Calu3 (cell line): ENCODE measurements at regions not wholly inside any gene's neighbourhood (a gene's known extent, or its start where the extent isn't known, plus 50 kb on each side); places are given as distances from the start of the nearest gene placed in this dataset.

Source experiments
- BruUV-seq: library from RNA; stranded (reverse); fragments of 400-500 nt; replicated peaks from 2 replicates; lab custom pipeline; 2021; lab: Mats Ljungman, UMichigan
- CTCF ChIA-PET: fragments of 300-600 bp; sonication (Branson Sonifier 250); formaldehyde crosslinking; loops from one replicate; lab custom pipeline; 2022; ENCODE audit warnings: antibody characterized with exemption; lab: Charles Lee
- DNase-seq: peaks from one replicate; pipeline ENCODE4 v3.0.0; 2022
- H3K27ac Mint-ChIP-seq: one replicate; pipeline ENCODE4 v1.8.0; 2022; ENCODE audit warnings: mixed read lengths; ENCODE audit not compliant: unreplicated experiment
- H3K27me3 Mint-ChIP-seq: one replicate; pipeline ENCODE4 v1.8.0; 2022; ENCODE audit warnings: mixed read lengths; ENCODE audit not compliant: unreplicated experiment
- H3K36me3 Mint-ChIP-seq: one replicate; pipeline ENCODE4 v1.8.0; 2022; ENCODE audit warnings: mild to moderate bottlenecking, moderate library complexity, mixed read lengths; ENCODE audit not compliant: insufficient read depth, unreplicated experiment
- H3K4me1 Mint-ChIP-seq: one replicate; pipeline ENCODE4 v1.8.0; 2022; ENCODE audit warnings: mild to moderate bottlenecking, low read depth, mixed read lengths; ENCODE audit not compliant: unreplicated experiment
- H3K4me3 Mint-ChIP-seq: one replicate; pipeline ENCODE4 v1.8.0; 2022; ENCODE audit warnings: mild to moderate bottlenecking, low read depth, moderate library complexity, mixed read lengths; ENCODE audit not compliant: unreplicated experiment
- H3K9me3 Mint-ChIP-seq: one replicate; pipeline ENCODE4 v1.8.0; 2022; ENCODE audit warnings: low read depth, mixed read lengths; ENCODE audit not compliant: unreplicated experiment
- CTCF ChIP-seq: fragments of 200-600 bp; IDR thresholded peaks from one replicate; pipeline ENCODE4 v1.8.0; 2022; ENCODE audit warnings: antibody characterized with exemption; ENCODE audit not compliant: unreplicated experiment
- intact Hi-C: fragments of 100-400 bp; cut with micrococcal nuclease; formaldehyde crosslinking; loops from one replicate; pipeline ENCODE4 v1.10.0; 2022; ENCODE audit not compliant: unreplicated experiment

GRCh38 chr2:215550331-215550730 is 114.5 kb upstream of the FN1 start:
- CTCF ChIA-PET = no interaction called here
- intact Hi-C loops = no loop called here
- no peak for DNase-seq
- H3K9me3 Mint-ChIP-seq = no peaks in the 10 kb centered on the region
- H3K36me3 Mint-ChIP-seq = no peaks in the 10 kb centered on the region
- H3K27me3 Mint-ChIP-seq = no peaks in the 10 kb centered on the region
- H3K4me3 Mint-ChIP-seq = no peak overlapping the region
- TF ChIP-seq CTCF = no peak
- no TSS peak for BruUV-seq
- H3K4me1 Mint-ChIP-seq = no peaks in the 10 kb centered on the region
- no peak overlapping the region for H3K27ac Mint-ChIP-seq

GRCh38 chr2:215548714-215549113 is 112.8 kb upstream of the FN1 start:
- CTCF ChIA-PET = no interaction called here
- intact Hi-C loops = no loop called here
- TF ChIP-seq CTCF = no peak
- no TSS peak for BruUV-seq
- no peak overlapping the region for H3K4me3 Mint-ChIP-seq
- H3K4me1 Mint-ChIP-seq = no peaks in the 10 kb centered on the region
- no peaks in the 10 kb centered on the region for H3K9me3 Mint-ChIP-seq
- H3K36me3 Mint-ChIP-seq = no peaks in the 10 kb centered on the region
- DNase-seq = no peak
- H3K27me3 Mint-ChIP-seq = no peaks in the 10 kb centered on the region
- H3K27ac Mint-ChIP-seq = no peak overlapping the region

GRCh38 chr2:215542690-215543089 is 106.8 kb upstream of the FN1 start:
- no peak for TF ChIP-seq CTCF
- Mint-ChIP-seq H3K9me3 (peaks cover 5% of the 10 kb centered on the region), H3K4me1 (no peaks in the 10 kb centered on the region), H3K27ac (no peak overlapping the region), H3K4me3 (no peak overlapping the region), H3K27me3 (no peaks in the 10 kb centered on the region), H3K36me3 (no peaks in the 10 kb centered on the region)
- intact Hi-C loops = no loop called here
- BruUV-seq = no TSS peak
- CTCF ChIA-PET = no interaction called here
- DNase-seq = no peak

DNA sequence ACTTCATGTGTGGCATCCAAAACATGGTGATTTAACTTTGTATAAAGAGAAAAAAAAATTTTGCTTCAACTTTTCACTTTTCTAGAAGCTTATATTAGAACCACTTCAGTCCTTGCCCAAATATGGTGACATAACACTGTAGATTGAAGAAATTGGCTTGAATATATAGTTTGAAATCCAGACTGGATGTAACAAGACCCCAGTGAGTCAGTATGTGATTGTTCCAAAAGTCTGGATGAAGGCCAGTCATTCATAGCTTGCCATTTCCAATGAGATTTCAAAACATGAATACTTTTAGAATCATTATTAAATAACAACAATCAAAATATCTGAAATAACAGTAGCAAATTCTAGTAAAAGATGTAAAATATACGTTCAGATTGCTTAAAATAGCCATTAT is 104.8 kb upstream of the FN1 start:
- intact Hi-C loops = no loop called here

More for the DNA sequence above, 104.8 kb upstream of the FN1 start:
- CTCF ChIA-PET = interaction anchor here (0.6 kb wide), 1 partner anchor 32 kb away, joined by 5 read pairs; no protein-coding TSS in a partner anchor
- Mint-ChIP-seq H3K36me3 (no peaks in the 10 kb centered on the region), H3K27ac (no peak overlapping the region), H3K27me3 (no peaks in the 10 kb centered on the region), H3K4me3 (no peak overlapping the region), H3K9me3 (peaks cover 5% of the 10 kb centered on the region), H3K4me1 (peaks cover 8% of the 10 kb centered on the region)
- no TSS peak for BruUV-seq
- DNase-seq = no peak
- TF ChIP-seq CTCF = no peak
